Stimulated activated CD4-positive, alpha-beta T cell treated with anti-CD3 and anti-CD28 coated beads, Interleukin-1b, Interleukin-23, amount 100 ng/mL, for 1 hour (primary cell): ENCODE measurements at regions not wholly inside any gene's neighbourhood (a gene's known extent, or its start where the extent isn't known, plus 50 kb on each side); places are given as distances from the start of the nearest gene placed in this dataset.
"Not testable (repeated sequence)": the region's sequence is repeated elsewhere in the genome, so short reads cannot be mapped to it uniquely, and the experiment has no call there.

Experiments
- DNase-seq, 2 donors: peaks; one replicate each; pipeline ENCODE4 v3.0.0-alpha.2; 2020; ENCODE audit warnings: low read depth in 2 of 2

GRCh38 chr5:82956600-82956999 lies 120.6 kb downstream of the TMEM167A start:
- DNase-seq: no peak

GRCh38 chr5:82952326-82952725 lies 124.9 kb downstream of the TMEM167A start:
- no peak for DNase-seq

GRCh38 chr5:82944267-82944666 lies 132.9 kb downstream of the TMEM167A start:
- DNase-seq: not testable (repeated sequence)

GRCh38 chr5:82942083-82942881 lies 134.9 kb downstream of the TMEM167A start:
- no peak for DNase-seq

GRCh38 chr5:82938901-82939725 lies 138.1 kb downstream of the TMEM167A start:
- no peak for DNase-seq

- DNase-seq: not testable (repeated sequence)
Observed at GRCh38 chr5:82932473-82933220, 144.5 kb downstream of the TMEM167A start.

- no peak for DNase-seq
Observed at GRCh38 chr5:82931110-82931509, 146.1 kb downstream of the TMEM167A start.

GRCh38 chr5:82925061-82925411 lies 152.2 kb downstream of the TMEM167A start:
- no peak for DNase-seq

- no peak for DNase-seq
Observed at GRCh38 chr5:82924226-82925060, 152.8 kb downstream of the TMEM167A start.

GRCh38 chr5:82922086-82922734 lies 155.0 kb downstream of the TMEM167A start:
- DNase-seq: no peak

- DNase-seq: no peak
Observed at GRCh38 chr5:82918311-82919031, 158.7 kb downstream of the TMEM167A start.

GRCh38 chr5:82917584-82917983 lies 159.6 kb downstream of the TMEM167A start:
- DNase-seq: no peak

GRCh38 chr5:82913971-82914370 lies 163.2 kb downstream of the TMEM167A start:
- no peak for DNase-seq

- DNase-seq: no peak
Observed at GRCh38 chr5:82912462-82912861, 164.7 kb downstream of the TMEM167A start.

GRCh38 chr5:82911910-82912309 lies 165.3 kb downstream of the TMEM167A start:
- DNase-seq: no peak

GRCh38 chr5:82910905-82911304 lies 166.3 kb downstream of the TMEM167A start:
- DNase-seq: no peak

- no peak for DNase-seq
Observed at GRCh38 chr5:82910491-82910890, 166.7 kb downstream of the TMEM167A start.

- no peak for DNase-seq
Observed at GRCh38 chr5:82909771-82910170, 167.4 kb downstream of the TMEM167A start.

GRCh38 chr5:82905986-82906385 lies 171.2 kb downstream of the TMEM167A start:
- no peak for DNase-seq

GRCh38 chr5:82901281-82901888 lies 175.8 kb downstream of the TMEM167A start:
- no peak for DNase-seq
